ACC112 (cell line): ENCODE measurements at regions not wholly inside any gene's neighbourhood (a gene's known extent, or its start where the extent isn't known, plus 50 kb on each side); places are given as distances from the start of the nearest gene placed in this dataset.
A peak's percentile ranks its signal among the peaks of the same experiment; 100 is the strongest.

ENCODE experiments used
- H2AFZ ChIP-seq: fragments of 200-600 bp; sonication (generic); one replicate; pipeline ENCODE4 v1.6.0; 2017; ENCODE audit warnings: antibody characterized with exemption, low read length; ENCODE audit not compliant: unreplicated experiment
- H3K27ac ChIP-seq: fragments of 200-600 bp; sonication (generic); 2 replicates; pipeline ENCODE4 v1.5.1; 2014; ENCODE audit warnings: low read depth, mild to moderate bottlenecking, antibody characterized with exemption, low read length, moderate library complexity
- H3K27me3 ChIP-seq: fragments of 200-600 bp; sonication (generic); 2 replicates; pipeline ENCODE4 v1.6.1; 2014; ENCODE audit warnings: mild to moderate bottlenecking, antibody characterized with exemption, low read length, moderate library complexity, mixed read lengths; ENCODE audit not compliant: insufficient read depth
- H3K36me3 ChIP-seq: fragments of 200-600 bp; sonication (generic); 2 replicates; pipeline ENCODE4 v1.6.1; 2016; ENCODE audit warnings: mild to moderate bottlenecking, antibody characterized with exemption, low read length, moderate library complexity, mixed read lengths; ENCODE audit not compliant: insufficient read depth
- H3K4me1 ChIP-seq: fragments of 200-600 bp; sonication (generic); one replicate; pipeline ENCODE4 v1.6.1; 2016; ENCODE audit warnings: low read length, mixed read lengths; ENCODE audit not compliant: insufficient read depth, unreplicated experiment, control insufficient read depth
- H3K4me3 ChIP-seq: fragments of 200-600 bp; sonication (generic); 2 replicates; pipeline ENCODE4 v1.5.1; 2014; ENCODE audit warnings: mild to moderate bottlenecking, low read depth, low read length
- H3K79me2 ChIP-seq: fragments of 200-600 bp; sonication (generic); one replicate; pipeline ENCODE4 v1.6.0; 2016; ENCODE audit warnings: low read length; ENCODE audit not compliant: control insufficient read depth, unreplicated experiment, insufficient read depth

GRCh38 chr17:70881093-70881492 lies 711.8 kb downstream of the KCNJ2 start:
- Histone ChIP-seq H3K79me2 (no peaks in the 10 kb centered on the region), H3K4me1 (no peaks in the 10 kb centered on the region), H3K4me3 (no peak overlapping the region), H3K27me3 (no peaks in the 10 kb centered on the region), H3K36me3 (no peaks in the 10 kb centered on the region), H2AFZ (no peak overlapping the region), H3K27ac (no peak overlapping the region)

DNA sequence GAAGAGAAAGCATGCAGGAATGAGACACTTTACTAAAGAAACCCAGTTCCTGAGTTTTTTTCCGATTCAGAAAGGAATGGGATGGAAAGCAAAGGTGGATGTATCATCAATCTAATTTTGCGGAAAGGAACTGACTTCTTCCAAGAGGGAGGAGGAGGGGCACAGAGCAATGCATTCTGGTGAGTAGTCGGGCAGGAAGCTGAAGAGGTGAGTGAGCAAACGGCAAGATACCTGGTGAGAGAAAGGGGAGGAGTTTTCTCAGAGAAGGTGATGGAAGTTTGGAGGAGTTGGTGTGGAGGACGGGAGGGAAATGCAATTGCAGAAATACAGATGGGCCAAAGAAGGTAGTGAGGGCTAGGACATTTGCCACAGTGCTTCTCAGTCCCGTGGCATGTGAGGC lies 713.2 kb downstream of the KCNJ2 start:
- Histone ChIP-seq H3K27ac (no peak overlapping the region), H3K36me3 (no peaks in the 10 kb centered on the region), H3K79me2 (no peaks in the 10 kb centered on the region), H3K4me3 (no peak overlapping the region), H3K27me3 (no peaks in the 10 kb centered on the region), H3K4me1 (no peaks in the 10 kb centered on the region), H2AFZ (no peak overlapping the region)

DNA sequence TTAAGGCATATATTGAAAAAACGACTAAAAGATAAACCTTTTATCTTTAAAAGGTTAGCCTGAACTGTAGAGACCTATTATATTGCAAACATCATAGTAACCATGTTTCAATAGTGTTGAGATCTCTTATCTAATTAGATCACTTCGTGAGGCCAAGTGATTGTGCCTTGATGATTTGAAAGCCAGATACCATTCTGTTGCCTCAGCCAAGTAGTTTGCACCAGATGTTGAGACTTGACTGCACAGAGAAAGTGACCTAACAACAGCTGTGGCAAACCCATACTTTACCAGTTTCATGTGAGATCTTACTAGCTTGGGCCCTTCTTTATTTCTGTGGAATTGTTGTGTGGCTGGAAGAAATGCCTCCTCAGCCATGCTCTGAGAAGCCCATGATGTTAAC lies 717.3 kb downstream of the KCNJ2 start:
- H3K4me3 ChIP-seq: no peak overlapping the region
- H3K27ac ChIP-seq: no peak overlapping the region
- no peaks in the 10 kb centered on the region for H3K36me3 ChIP-seq
- no peaks in the 10 kb centered on the region for H3K27me3 ChIP-seq
- H3K4me1 ChIP-seq: no peaks in the 10 kb centered on the region
- no peaks in the 10 kb centered on the region for H3K79me2 ChIP-seq
- no peak overlapping the region for H2AFZ ChIP-seq

DNA sequence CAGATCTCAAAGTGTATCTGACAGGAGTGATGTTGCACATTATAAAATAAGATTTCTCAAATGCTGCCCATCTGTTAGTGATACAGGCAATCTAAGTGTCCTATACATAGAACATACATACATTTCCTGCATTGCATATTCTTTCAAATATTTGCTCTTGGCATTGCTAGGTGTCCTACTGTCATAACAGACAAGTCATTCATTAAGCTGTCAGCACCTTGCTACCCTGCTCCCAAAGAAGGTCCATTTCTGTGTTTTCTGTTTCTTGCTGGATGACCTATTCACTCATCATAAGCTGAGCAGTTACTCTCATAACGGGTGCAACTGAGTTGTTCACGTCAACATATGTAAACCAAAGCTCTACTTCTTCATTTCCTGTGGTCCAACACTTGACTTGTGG lies 719.0 kb downstream of the KCNJ2 start:
- Histone ChIP-seq H3K79me2 (no peaks in the 10 kb centered on the region), H2AFZ (no peak overlapping the region), H3K4me1 (no peaks in the 10 kb centered on the region), H3K27me3 (no peaks in the 10 kb centered on the region), H3K27ac (no peak overlapping the region), H3K4me3 (no peak overlapping the region), H3K36me3 (no peaks in the 10 kb centered on the region)

- no peak overlapping the region for H3K27ac ChIP-seq
- no peaks in the 10 kb centered on the region for H3K4me1 ChIP-seq
- H3K79me2 ChIP-seq: no peaks in the 10 kb centered on the region
- no peaks in the 10 kb centered on the region for H3K27me3 ChIP-seq
- no peaks in the 10 kb centered on the region for H3K36me3 ChIP-seq
- H3K4me3 ChIP-seq: no peak overlapping the region
- H2AFZ ChIP-seq: no peak overlapping the region
Observed at GRCh38 chr17:70891306-70891705, 722.0 kb downstream of the KCNJ2 start.

- no peak overlapping the region for H3K27ac ChIP-seq
- no peaks in the 10 kb centered on the region for H3K79me2 ChIP-seq
- H3K4me3 ChIP-seq: no peak overlapping the region
- no peak overlapping the region for H2AFZ ChIP-seq
- no peaks in the 10 kb centered on the region for H3K4me1 ChIP-seq
- no peaks in the 10 kb centered on the region for H3K36me3 ChIP-seq
- H3K27me3 ChIP-seq: no peaks in the 10 kb centered on the region
Observed at GRCh38 chr17:70892527-70892926, 723.2 kb downstream of the KCNJ2 start.

GRCh38 chr17:70896843-70897242 lies 727.5 kb downstream of the KCNJ2 start:
- Histone ChIP-seq H2AFZ (peak overlapping the region; percentile 32), H3K79me2 (no peaks in the 10 kb centered on the region), H3K4me3 (no peak overlapping the region), H3K27ac (no peak overlapping the region), H3K4me1 (no peaks in the 10 kb centered on the region), H3K36me3 (no peaks in the 10 kb centered on the region), H3K27me3 (no peaks in the 10 kb centered on the region)

- H3K27me3 ChIP-seq: no peaks in the 10 kb centered on the region
- H3K4me1 ChIP-seq: no peaks in the 10 kb centered on the region
- no peaks in the 10 kb centered on the region for H3K36me3 ChIP-seq
- no peak overlapping the region for H3K4me3 ChIP-seq
- H2AFZ ChIP-seq: no peak overlapping the region
- no peak overlapping the region for H3K27ac ChIP-seq
- H3K79me2 ChIP-seq: no peaks in the 10 kb centered on the region
Observed at GRCh38 chr17:70897446-70897845, 728.1 kb downstream of the KCNJ2 start.

DNA sequence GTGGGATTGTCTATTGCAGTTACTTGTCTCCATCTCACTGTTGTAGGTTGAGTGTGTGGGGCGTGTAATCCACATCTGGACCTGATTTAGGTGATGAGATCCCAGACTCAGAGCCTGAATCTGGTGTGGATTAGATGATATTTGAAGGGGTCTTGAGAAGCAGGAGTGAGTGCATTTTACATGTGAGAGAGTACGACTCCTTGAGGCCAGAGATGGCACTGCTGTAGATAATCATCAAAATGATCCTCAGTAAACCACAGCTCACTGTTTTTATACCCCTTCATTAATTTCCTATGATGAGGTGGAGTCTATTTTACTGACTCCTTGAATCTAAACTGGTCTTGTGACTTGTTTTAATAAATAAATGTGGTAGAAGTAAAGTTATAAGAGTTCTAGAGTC lies 732.5 kb downstream of the KCNJ2 start:
- Histone ChIP-seq H3K27ac (no peak overlapping the region), H3K27me3 (no peaks in the 10 kb centered on the region), H3K4me3 (no peak overlapping the region), H3K79me2 (no peaks in the 10 kb centered on the region), H3K36me3 (no peaks in the 10 kb centered on the region), H3K4me1 (peaks cover 12% of the 10 kb centered on the region), H2AFZ (no peak overlapping the region)

DNA sequence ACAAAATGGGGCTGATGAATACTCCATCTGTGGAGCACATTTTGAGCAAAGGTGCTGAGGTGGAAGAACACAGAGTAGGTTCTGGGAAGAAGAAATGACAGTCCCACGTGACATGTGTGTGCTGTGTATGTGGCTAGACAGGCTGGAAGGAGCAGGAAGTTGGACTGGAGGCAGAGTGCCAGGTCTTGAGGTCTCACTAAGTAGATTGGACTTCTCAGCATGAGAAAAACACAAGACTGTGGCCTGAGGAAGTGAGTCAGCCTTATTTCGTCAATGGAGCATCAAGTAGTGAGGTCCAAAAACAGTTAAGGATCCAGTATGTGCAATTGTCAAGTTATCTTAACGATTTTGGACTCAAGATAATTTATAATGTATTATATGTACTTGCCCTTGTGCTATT lies 736.5 kb downstream of the KCNJ2 start:
- Histone ChIP-seq H3K4me1 (peaks cover 12% of the 10 kb centered on the region), H3K79me2 (no peaks in the 10 kb centered on the region), H3K27ac (peak overlapping the region; percentile 94), H3K36me3 (no peaks in the 10 kb centered on the region), H3K27me3 (no peaks in the 10 kb centered on the region), H2AFZ (peak overlapping the region; percentile 86), H3K4me3 (no peak overlapping the region)

- Histone ChIP-seq H3K27me3 (no peaks in the 10 kb centered on the region), H3K27ac (peak overlapping the region; percentile 94), H2AFZ (no peak overlapping the region), H3K79me2 (no peaks in the 10 kb centered on the region), H3K4me1 (peaks cover 12% of the 10 kb centered on the region), H3K36me3 (no peaks in the 10 kb centered on the region), H3K4me3 (no peak overlapping the region)
Observed at GRCh38 chr17:70906808-70907207, 737.5 kb downstream of the KCNJ2 start.
